ENCODE measurements at regions not wholly inside any gene's neighbourhood (a gene's known extent, or its start where the extent isn't known, plus 50 kb on each side); places are given as distances from the start of the nearest gene placed in this dataset.

- DNase-seq (ENCODE audit: low read depth), result no peak
- Histone ChIP-seq H3K9me3 (ENCODE audit: control insufficient read depth, low read length) (peaks cover 18% of the 10 kb centered on the region), H3K27me3 (replicated peaks; ENCODE audit: control insufficient read depth, insufficient read depth, low read length) (no peaks in the 10 kb centered on the region), H3K4me3 (ENCODE audit: low read length) (no peak overlapping the region), H3K9ac (ENCODE audit: low read length) (peak overlapping the region; percentile 68), H3K4me1 (ENCODE audit: control insufficient read depth, insufficient read depth, low read length) (peaks cover 62% of the 10 kb centered on the region), H3K36me3 (ENCODE audit: control insufficient read depth, insufficient read depth, low read length, severe bottlenecking) (no peaks in the 10 kb centered on the region)
Measured at GRCh38 chr7:46772776-46773175, 809.1 kb downstream of the TNS3 start.

GRCh38 chr7:46767071-46767470, 814.8 kb downstream of the TNS3 start:
- H3K36me3 ChIP-seq (ENCODE audit: control insufficient read depth, insufficient read depth, low read length, severe bottlenecking), result no peaks in the 10 kb centered on the region
- H3K27me3 ChIP-seq (replicated peaks; ENCODE audit: control insufficient read depth, insufficient read depth, low read length), result no peaks in the 10 kb centered on the region
- H3K9me3 ChIP-seq (ENCODE audit: control insufficient read depth, low read length), result peaks cover 30% of the 10 kb centered on the region
- H3K4me1 ChIP-seq (ENCODE audit: control insufficient read depth, insufficient read depth, low read length), result peaks cover 45% of the 10 kb centered on the region
- H3K9ac ChIP-seq (ENCODE audit: low read length), result no peak overlapping the region
- no peak overlapping the region for H3K4me3 ChIP-seq (ENCODE audit: low read length)
- DNase-seq (ENCODE audit: low read depth), result no peak

GRCh38 chr7:46764100-46764936, 817.6 kb downstream of the TNS3 start:
- Histone ChIP-seq H3K4me3 (ENCODE audit: low read length) (no peak overlapping the region), H3K4me1 (ENCODE audit: control insufficient read depth, insufficient read depth, low read length) (peaks cover 35% of the 10 kb centered on the region), H3K36me3 (ENCODE audit: control insufficient read depth, insufficient read depth, low read length, severe bottlenecking) (no peaks in the 10 kb centered on the region), H3K9ac (ENCODE audit: low read length) (peak overlapping the region; percentile 64), H3K9me3 (ENCODE audit: control insufficient read depth, low read length) (peaks cover 26% of the 10 kb centered on the region), H3K27me3 (replicated peaks; ENCODE audit: control insufficient read depth, insufficient read depth, low read length) (no peaks in the 10 kb centered on the region)
- DNase-seq (ENCODE audit: low read depth), result peak; percentile 93

DNA sequence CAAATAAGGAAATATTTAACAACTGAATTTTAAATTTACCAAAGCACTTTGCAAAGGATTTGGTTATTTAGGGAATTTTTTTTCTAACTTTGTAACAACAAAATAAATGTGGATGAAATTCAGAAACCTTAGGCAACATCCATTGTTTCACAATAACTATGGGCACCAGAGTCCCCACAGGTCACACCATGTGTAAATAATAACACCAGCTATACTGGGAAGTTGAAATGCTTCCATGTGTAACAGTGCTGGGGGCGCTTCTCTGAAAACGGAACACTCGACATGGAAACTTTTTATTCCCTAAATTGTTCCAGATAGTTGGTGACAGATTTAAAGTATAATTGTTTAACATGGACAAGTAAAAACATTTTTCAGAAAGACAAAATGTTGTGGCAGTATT, 818.6 kb downstream of the TNS3 start:
- peaks cover 17% of the 10 kb centered on the region for H3K9me3 ChIP-seq (ENCODE audit: control insufficient read depth, low read length)

GRCh38 chr7:46759711-46760480, 822.0 kb downstream of the TNS3 start:
- Histone ChIP-seq H3K27me3 (replicated peaks; ENCODE audit: control insufficient read depth, insufficient read depth, low read length) (no peaks in the 10 kb centered on the region), H3K36me3 (ENCODE audit: control insufficient read depth, insufficient read depth, low read length, severe bottlenecking) (no peaks in the 10 kb centered on the region), H3K4me1 (ENCODE audit: control insufficient read depth, insufficient read depth, low read length) (peaks cover 32% of the 10 kb centered on the region), H3K9me3 (ENCODE audit: control insufficient read depth, low read length) (no peaks in the 10 kb centered on the region), H3K4me3 (ENCODE audit: low read length) (no peak overlapping the region), H3K9ac (ENCODE audit: low read length) (no peak overlapping the region)
- DNase-seq (ENCODE audit: low read depth), result peak; percentile 74

More for the DNA sequence above, 818.6 kb downstream of the TNS3 start:
- Histone ChIP-seq H3K27me3 (replicated peaks; ENCODE audit: control insufficient read depth, insufficient read depth, low read length) (no peaks in the 10 kb centered on the region), H3K4me1 (ENCODE audit: control insufficient read depth, insufficient read depth, low read length) (peaks cover 35% of the 10 kb centered on the region), H3K9ac (ENCODE audit: low read length) (peak overlapping the region; percentile 64), H3K36me3 (ENCODE audit: control insufficient read depth, insufficient read depth, low read length, severe bottlenecking) (no peaks in the 10 kb centered on the region), H3K4me3 (ENCODE audit: low read length) (no peak overlapping the region)
- DNase-seq (ENCODE audit: low read depth), result peak; percentile 65

DNA sequence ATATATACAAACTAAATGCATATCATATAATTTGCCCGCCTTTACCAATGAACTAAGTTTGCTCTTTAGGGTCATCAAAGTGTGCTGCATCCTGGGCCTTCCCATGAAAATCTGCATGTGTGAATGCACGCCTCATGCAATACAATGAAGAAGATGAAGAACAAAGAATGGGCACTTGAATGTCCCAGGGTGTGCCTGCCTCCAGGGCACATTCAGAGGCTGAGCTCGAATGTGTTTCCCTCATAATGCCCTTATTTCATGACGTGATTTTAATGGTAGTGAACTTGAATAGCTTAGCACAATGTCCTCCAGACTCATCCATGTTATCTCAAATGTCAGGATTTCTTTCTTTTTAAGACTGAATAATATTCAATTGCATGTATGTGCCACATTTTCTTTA, 824.9 kb downstream of the TNS3 start:
- H3K27me3 ChIP-seq (replicated peaks; ENCODE audit: control insufficient read depth, insufficient read depth, low read length), result no peaks in the 10 kb centered on the region
- H3K4me3 ChIP-seq (ENCODE audit: low read length), result no peak overlapping the region
- no peak overlapping the region for H3K9ac ChIP-seq (ENCODE audit: low read length)
- no peaks in the 10 kb centered on the region for H3K36me3 ChIP-seq (ENCODE audit: control insufficient read depth, insufficient read depth, low read length, severe bottlenecking)
- DNase-seq (ENCODE audit: low read depth), result no peak
- H3K9me3 ChIP-seq (ENCODE audit: control insufficient read depth, low read length), result no peaks in the 10 kb centered on the region
- peaks cover 28% of the 10 kb centered on the region for H3K4me1 ChIP-seq (ENCODE audit: control insufficient read depth, insufficient read depth, low read length)

GRCh38 chr7:46756256-46756655, 825.7 kb downstream of the TNS3 start:
- no peak for DNase-seq (ENCODE audit: low read depth)
- H3K4me1 ChIP-seq (ENCODE audit: control insufficient read depth, insufficient read depth, low read length), result peaks cover 27% of the 10 kb centered on the region
- H3K9me3 ChIP-seq (ENCODE audit: control insufficient read depth, low read length), result no peaks in the 10 kb centered on the region
- no peak overlapping the region for H3K4me3 ChIP-seq (ENCODE audit: low read length)
- no peak overlapping the region for H3K9ac ChIP-seq (ENCODE audit: low read length)
- H3K36me3 ChIP-seq (ENCODE audit: control insufficient read depth, insufficient read depth, low read length, severe bottlenecking), result no peaks in the 10 kb centered on the region
- no peaks in the 10 kb centered on the region for H3K27me3 ChIP-seq (replicated peaks; ENCODE audit: control insufficient read depth, insufficient read depth, low read length)

- Histone ChIP-seq H3K9ac (ENCODE audit: low read length) (no peak overlapping the region), H3K4me3 (ENCODE audit: low read length) (no peak overlapping the region), H3K9me3 (ENCODE audit: control insufficient read depth, low read length) (no peaks in the 10 kb centered on the region), H3K27me3 (replicated peaks; ENCODE audit: control insufficient read depth, insufficient read depth, low read length) (no peaks in the 10 kb centered on the region), H3K36me3 (ENCODE audit: control insufficient read depth, insufficient read depth, low read length, severe bottlenecking) (no peaks in the 10 kb centered on the region), H3K4me1 (ENCODE audit: control insufficient read depth, insufficient read depth, low read length) (peaks cover 27% of the 10 kb centered on the region)
- DNase-seq (ENCODE audit: low read depth), result no peak
Measured at GRCh38 chr7:46755120-46756034, 826.5 kb downstream of the TNS3 start.

DNA sequence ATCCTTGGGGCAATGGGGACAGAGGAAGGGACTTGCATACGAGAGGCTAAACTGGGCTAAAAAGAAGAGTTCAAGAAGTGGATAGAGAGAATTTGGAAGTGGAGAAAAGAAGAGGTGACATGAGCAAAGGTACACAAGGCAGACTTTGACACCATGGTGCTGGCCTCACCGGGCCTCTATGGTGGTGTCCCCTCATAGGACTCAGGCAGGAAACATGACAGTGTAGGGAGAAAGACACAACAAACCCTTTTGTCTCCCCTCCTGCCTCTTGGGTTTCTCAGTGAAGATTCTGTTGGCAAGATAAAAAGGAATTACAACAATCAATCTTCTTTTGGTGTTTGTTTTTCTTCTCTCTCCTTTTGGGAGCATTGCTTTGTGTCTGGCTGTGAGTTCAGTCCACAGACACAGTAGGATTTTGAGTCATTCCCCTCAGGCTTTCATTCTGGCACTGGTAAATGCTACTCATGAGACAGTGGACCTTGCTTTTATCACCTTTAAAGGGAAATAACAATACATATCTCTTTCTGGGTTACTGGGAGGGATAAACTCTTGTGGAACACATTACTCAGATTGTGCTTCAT, 827.7 kb downstream of the TNS3 start:
- no peaks in the 10 kb centered on the region for H3K36me3 ChIP-seq (ENCODE audit: control insufficient read depth, insufficient read depth, low read length, severe bottlenecking)
- DNase-seq (ENCODE audit: low read depth), result peak; percentile 66
- peaks cover 24% of the 10 kb centered on the region for H3K4me1 ChIP-seq (ENCODE audit: control insufficient read depth, insufficient read depth, low read length)
- no peaks in the 10 kb centered on the region for H3K27me3 ChIP-seq (replicated peaks; ENCODE audit: control insufficient read depth, insufficient read depth, low read length)
- H3K4me3 ChIP-seq (ENCODE audit: low read length), result no peak overlapping the region
- peak overlapping the region; percentile 55 for H3K9ac ChIP-seq (ENCODE audit: low read length)
- no peaks in the 10 kb centered on the region for H3K9me3 ChIP-seq (ENCODE audit: control insufficient read depth, low read length)

DNA sequence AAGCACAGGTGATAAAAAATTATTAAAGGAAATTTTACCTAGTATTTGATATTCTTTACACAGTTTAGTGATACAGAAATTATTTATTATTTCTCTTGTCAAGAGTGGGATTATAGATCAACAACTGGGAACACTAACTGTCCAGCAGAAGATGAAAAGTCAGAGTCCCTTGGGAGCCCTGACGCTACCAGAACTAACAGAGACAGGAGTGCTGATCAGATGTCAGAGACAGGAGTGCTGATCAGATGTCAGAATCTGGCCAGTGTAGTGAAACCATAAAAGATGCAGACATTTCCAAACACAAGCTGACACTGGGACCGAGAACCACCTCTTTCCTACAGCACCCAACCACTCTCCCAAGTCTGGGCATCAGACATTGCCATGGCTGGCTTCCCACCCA, 828.2 kb downstream of the TNS3 start:
- Histone ChIP-seq H3K9me3 (ENCODE audit: control insufficient read depth, low read length) (no peaks in the 10 kb centered on the region), H3K4me3 (ENCODE audit: low read length) (no peak overlapping the region), H3K27me3 (replicated peaks; ENCODE audit: control insufficient read depth, insufficient read depth, low read length) (no peaks in the 10 kb centered on the region), H3K9ac (ENCODE audit: low read length) (peak overlapping the region; percentile 55), H3K4me1 (ENCODE audit: control insufficient read depth, insufficient read depth, low read length) (peaks cover 24% of the 10 kb centered on the region), H3K36me3 (ENCODE audit: control insufficient read depth, insufficient read depth, low read length, severe bottlenecking) (no peaks in the 10 kb centered on the region)
- no peak for DNase-seq (ENCODE audit: low read depth)
